ENCODE measurements at regions not wholly inside any gene's neighbourhood (a gene's known extent, or its start where the extent isn't known, plus 50 kb on each side); places are given as distances from the start of the nearest gene placed in this dataset.

GRCh38 chr3:148528024-148528423 lies 169.7 kb upstream of the AGTR1 start:
- TF ChIP-seq RAD21 (IDR thresholded peaks at IDR 0.05; ENCODE audit: low read length), result no peak
- TF ChIP-seq CTCF (conservative IDR thresholded peaks at IDR 0.05; ENCODE audit: low read depth, low read length), result no peak
- no peak for TF ChIP-seq ELK1 (IDR thresholded peaks at IDR 0.05; ENCODE audit: borderline replicate concordance, low read depth, low read length)
- TF ChIP-seq USF2 (IDR thresholded peaks at IDR 0.05; ENCODE audit: low read depth, low read length), result no peak
- TF ChIP-seq POLR2A (IDR thresholded peaks at IDR 0.05; ENCODE audit: low read depth, low read length), result no peak
- no peak for TF ChIP-seq CEBPB (IDR thresholded peaks at IDR 0.05; ENCODE audit: low read depth, low read length)
- no peak for TF ChIP-seq BHLHE40 (IDR thresholded peaks at IDR 0.05; ENCODE audit: low read depth, low read length)
- TF ChIP-seq RFX5 (IDR thresholded peaks at IDR 0.05; ENCODE audit: low read depth, low read length), result no peak
- no peak for TF ChIP-seq FOS (IDR thresholded peaks at IDR 0.05; ENCODE audit: low read depth, low read length)
- no peak for TF ChIP-seq MAFK (IDR thresholded peaks at IDR 0.05; ENCODE audit: low read depth, low read length)

All from IMR-90 (cell line).